ENCODE measurements at regions not wholly inside any gene's neighbourhood (a gene's known extent, or its start where the extent isn't known, plus 50 kb on each side); places are given as distances from the start of the nearest gene placed in this dataset.

DNA sequence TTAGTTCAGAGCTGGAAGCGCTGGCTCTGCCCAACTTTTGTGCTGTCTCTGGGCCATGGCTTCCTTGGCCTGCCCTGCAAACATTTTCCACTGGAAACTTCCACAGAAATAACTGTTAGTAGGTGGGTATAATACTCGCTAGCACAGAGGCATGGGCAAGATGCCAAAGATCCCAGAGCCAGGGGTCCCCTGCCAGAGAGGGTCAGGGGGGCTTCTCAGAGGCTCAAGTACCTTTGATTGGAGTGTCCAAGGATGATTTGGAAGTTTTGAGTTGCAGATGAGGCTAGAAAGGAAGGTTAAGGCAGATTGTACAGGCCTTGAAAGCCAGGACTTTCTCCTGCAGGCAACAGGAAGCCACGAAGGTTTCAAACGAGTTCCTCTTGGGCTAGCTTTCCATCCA is 187.6 kb downstream of the DICER1 start:
- H3K4me1 ChIP-seq (ENCODE audit: control insufficient read depth in 1 of 2, insufficient read depth in 2 of 2, low read length in 2 of 2), result no peaks in the 10 kb centered on the region
- no peak overlapping the region for H3K27ac ChIP-seq (ENCODE audit: low read length)
- no peak overlapping the region for H3K4me3 ChIP-seq (ENCODE audit: low read depth in 1 of 2, low read length in 2 of 2)
- H3K27me3 ChIP-seq (ENCODE audit: low read depth, low read length), result no peaks in the 10 kb centered on the region
- H3K9me3 ChIP-seq (ENCODE audit: control insufficient read depth in 1 of 2, low read length in 2 of 2), result no peaks in the 10 kb centered on the region
- no peaks in the 10 kb centered on the region for H3K36me3 ChIP-seq (ENCODE audit: control insufficient read depth in 1 of 2, insufficient read depth in 2 of 2, low read length in 2 of 2)

DNA sequence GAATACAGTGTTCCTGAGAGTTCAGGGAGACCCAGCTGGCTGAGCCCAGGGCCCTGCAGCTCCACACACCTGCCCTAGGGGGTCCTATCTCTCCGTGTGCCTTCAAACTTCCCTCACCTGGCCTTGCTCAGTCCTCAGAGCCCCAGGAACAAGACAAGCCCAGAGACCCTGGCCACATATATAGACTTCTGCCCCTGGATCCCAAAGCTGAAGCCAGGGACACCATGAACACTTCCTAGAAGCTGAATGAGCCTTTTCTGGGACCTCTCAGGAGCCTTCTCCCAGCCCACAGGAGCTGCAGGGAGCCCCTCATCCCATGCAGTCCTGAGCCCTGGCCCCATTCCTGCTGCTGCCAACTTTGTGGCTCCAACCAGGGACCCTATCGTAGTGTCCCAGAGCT is 190.5 kb downstream of the DICER1 start:
- Histone ChIP-seq H3K4me1 (ENCODE audit: control insufficient read depth in 1 of 2, insufficient read depth in 2 of 2, low read length in 2 of 2) (no peaks in the 10 kb centered on the region), H3K27me3 (ENCODE audit: low read depth, low read length) (no peaks in the 10 kb centered on the region), H3K9me3 (ENCODE audit: control insufficient read depth in 1 of 2, low read length in 2 of 2) (no peaks in the 10 kb centered on the region), H3K27ac (ENCODE audit: low read length) (no peak overlapping the region), H3K4me3 (ENCODE audit: low read depth in 1 of 2, low read length in 2 of 2) (no peak overlapping the region), H3K36me3 (ENCODE audit: control insufficient read depth in 1 of 2, insufficient read depth in 2 of 2, low read length in 2 of 2) (no peaks in the 10 kb centered on the region)

DNA sequence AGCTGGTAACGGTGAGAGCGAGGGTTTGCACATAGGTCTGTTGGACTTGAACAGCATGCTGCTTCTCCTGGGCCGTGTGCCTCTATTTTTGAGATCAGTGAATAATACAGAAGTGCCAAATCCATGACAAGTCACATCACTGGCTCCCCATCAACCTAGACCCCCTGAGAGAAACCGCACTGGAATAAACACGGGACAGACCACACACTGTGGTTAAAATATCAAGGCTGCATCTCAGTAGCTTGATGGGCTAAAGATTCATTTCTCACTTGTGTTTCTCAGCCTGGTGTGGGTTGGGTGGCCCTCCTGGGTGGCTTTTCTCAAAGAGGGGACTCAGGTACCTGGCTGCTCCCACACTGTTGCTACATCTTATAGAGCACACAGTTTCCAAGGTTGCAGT is 191.0 kb downstream of the DICER1 start:
- no peak overlapping the region for H3K4me3 ChIP-seq (ENCODE audit: low read depth in 1 of 2, low read length in 2 of 2)
- no peak overlapping the region for H3K27ac ChIP-seq (ENCODE audit: low read length)
- no peaks in the 10 kb centered on the region for H3K9me3 ChIP-seq (ENCODE audit: control insufficient read depth in 1 of 2, low read length in 2 of 2)
- peaks cover 3% of the 10 kb centered on the region for H3K27me3 ChIP-seq (ENCODE audit: low read depth, low read length)
- H3K4me1 ChIP-seq (ENCODE audit: control insufficient read depth in 1 of 2, insufficient read depth in 2 of 2, low read length in 2 of 2), result no peaks in the 10 kb centered on the region
- H3K36me3 ChIP-seq (ENCODE audit: control insufficient read depth in 1 of 2, insufficient read depth in 2 of 2, low read length in 2 of 2), result no peaks in the 10 kb centered on the region

DNA sequence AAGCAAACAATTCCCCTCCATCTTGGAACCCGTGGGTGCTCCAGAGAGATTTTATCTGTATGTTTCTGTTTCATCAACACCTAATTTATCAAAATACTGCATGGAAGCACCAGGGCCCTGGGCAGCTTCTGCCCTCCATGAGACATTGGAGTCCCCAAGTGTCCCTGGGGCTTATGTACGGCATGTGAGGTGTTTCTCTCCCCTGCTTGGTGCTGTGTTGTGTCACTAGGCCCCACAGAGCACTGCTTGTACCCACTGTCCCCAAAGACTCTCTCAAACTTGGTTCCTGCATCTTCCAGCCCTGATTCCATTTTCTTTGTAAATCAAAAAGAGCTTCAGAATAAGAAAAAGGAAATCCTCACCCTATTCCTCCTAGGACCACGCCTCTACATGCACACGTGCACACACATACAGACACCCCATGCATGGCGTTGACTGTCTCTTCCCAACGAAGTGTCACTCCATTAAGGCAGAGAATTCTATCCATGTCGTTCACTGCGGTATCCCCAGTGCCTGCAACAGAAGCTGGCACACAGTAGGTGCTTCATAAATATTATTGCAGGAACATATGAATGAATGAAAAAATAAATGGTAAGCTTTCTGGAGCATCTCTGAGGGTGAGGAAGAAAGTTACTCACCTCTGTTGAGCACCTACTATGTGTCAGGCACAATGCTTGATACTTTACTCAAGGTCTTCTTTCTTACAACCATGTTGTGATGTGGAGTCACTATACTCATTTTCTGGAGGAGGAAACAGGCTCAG is 191.6 kb downstream of the DICER1 start:
- H3K9me3 ChIP-seq (ENCODE audit: control insufficient read depth in 1 of 2, low read length in 2 of 2), result no peaks in the 10 kb centered on the region
- no peaks in the 10 kb centered on the region for H3K4me1 ChIP-seq (ENCODE audit: control insufficient read depth in 1 of 2, insufficient read depth in 2 of 2, low read length in 2 of 2)
- no peak overlapping the region for H3K27ac ChIP-seq (ENCODE audit: low read length)
- peaks cover 7% of the 10 kb centered on the region for H3K27me3 ChIP-seq (ENCODE audit: low read depth, low read length)
- no peak overlapping the region for H3K4me3 ChIP-seq (ENCODE audit: low read depth in 1 of 2, low read length in 2 of 2)
- no peaks in the 10 kb centered on the region for H3K36me3 ChIP-seq (ENCODE audit: control insufficient read depth in 1 of 2, insufficient read depth in 2 of 2, low read length in 2 of 2)

DNA sequence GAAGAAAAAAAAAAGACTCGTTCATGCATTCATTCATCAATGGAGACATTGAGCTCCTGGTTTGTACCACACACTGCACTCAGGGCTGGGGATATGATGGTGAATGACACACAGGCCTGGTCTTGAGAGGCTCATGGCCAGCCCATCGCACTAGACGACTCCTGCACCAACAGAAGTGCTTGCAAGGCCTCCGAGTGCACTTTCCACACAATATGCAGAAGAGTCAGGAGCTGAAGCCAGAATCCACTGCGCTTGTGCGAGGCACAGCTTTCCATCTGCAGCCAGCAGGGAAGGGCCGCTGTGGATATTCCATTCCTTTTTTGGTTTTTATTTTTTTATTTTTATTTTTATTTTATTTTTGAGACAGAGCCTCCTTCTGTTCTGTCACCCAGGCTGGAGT is 192.4 kb downstream of the DICER1 start:
- no peak overlapping the region for H3K4me3 ChIP-seq (ENCODE audit: low read depth in 1 of 2, low read length in 2 of 2)

DNA sequence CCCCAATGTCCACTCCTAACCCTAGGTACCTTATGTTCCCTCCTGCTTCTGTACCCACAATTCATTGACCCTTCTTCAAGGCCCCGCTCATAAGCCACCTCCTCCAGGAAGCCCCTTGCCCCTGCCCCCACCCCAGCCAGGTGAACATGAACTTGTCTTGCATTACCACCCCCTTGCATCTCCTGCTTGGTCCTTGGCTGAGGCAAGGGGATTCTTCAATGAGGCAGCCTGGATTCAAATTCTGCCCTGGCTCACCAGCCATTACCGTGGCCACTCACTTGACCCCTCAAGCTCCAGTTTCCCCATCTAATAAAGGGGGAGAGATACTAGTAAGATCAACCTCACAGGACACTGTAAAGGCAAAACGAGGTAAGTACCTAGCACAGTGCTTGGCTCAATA is 193.1 kb downstream of the DICER1 start:
- Histone ChIP-seq H3K4me3 (ENCODE audit: low read depth in 1 of 2, low read length in 2 of 2) (no peak overlapping the region), H3K27me3 (ENCODE audit: low read depth, low read length) (peaks cover 7% of the 10 kb centered on the region), H3K27ac (ENCODE audit: low read length) (no peak overlapping the region), H3K4me1 (ENCODE audit: control insufficient read depth in 1 of 2, insufficient read depth in 2 of 2, low read length in 2 of 2) (no peaks in the 10 kb centered on the region), H3K36me3 (ENCODE audit: control insufficient read depth in 1 of 2, insufficient read depth in 2 of 2, low read length in 2 of 2) (no peaks in the 10 kb centered on the region), H3K9me3 (ENCODE audit: control insufficient read depth in 1 of 2, low read length in 2 of 2) (no peaks in the 10 kb centered on the region)

More for the DNA sequence above, 192.4 kb downstream of the DICER1 start:
- Histone ChIP-seq H3K36me3 (ENCODE audit: control insufficient read depth in 1 of 2, insufficient read depth in 2 of 2, low read length in 2 of 2) (no peaks in the 10 kb centered on the region), H3K27ac (ENCODE audit: low read length) (no peak overlapping the region), H3K27me3 (ENCODE audit: low read depth, low read length) (peaks cover 7% of the 10 kb centered on the region), H3K4me1 (ENCODE audit: control insufficient read depth in 1 of 2, insufficient read depth in 2 of 2, low read length in 2 of 2) (no peaks in the 10 kb centered on the region), H3K9me3 (ENCODE audit: control insufficient read depth in 1 of 2, low read length in 2 of 2) (no peaks in the 10 kb centered on the region)

DNA sequence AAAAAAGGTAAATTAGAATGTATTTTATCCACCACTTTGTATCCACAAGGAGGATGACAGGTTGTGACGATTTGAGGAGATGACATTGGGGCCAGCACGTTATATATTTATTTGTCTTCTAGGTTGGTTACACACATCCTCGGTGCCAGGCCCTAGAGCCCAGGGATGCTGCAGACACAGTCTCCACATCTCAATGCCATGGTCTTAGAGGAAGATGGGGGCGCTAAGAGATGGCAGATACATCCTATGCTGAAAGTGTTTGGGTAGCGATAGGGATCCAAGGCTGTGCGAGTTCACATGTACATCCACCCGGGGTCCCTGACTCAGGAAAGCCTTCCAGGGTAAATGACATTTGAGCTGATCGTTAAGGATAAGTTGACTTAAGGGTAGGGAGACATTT is 193.1 kb upstream of the GSC start:
- no peaks in the 10 kb centered on the region for H3K36me3 ChIP-seq (ENCODE audit: control insufficient read depth in 1 of 2, insufficient read depth in 2 of 2, low read length in 2 of 2)
- no peaks in the 10 kb centered on the region for H3K4me1 ChIP-seq (ENCODE audit: control insufficient read depth in 1 of 2, insufficient read depth in 2 of 2, low read length in 2 of 2)
- no peak overlapping the region for H3K4me3 ChIP-seq (ENCODE audit: low read depth in 1 of 2, low read length in 2 of 2)
- peaks cover 7% of the 10 kb centered on the region for H3K27me3 ChIP-seq (ENCODE audit: low read depth, low read length)
- no peaks in the 10 kb centered on the region for H3K9me3 ChIP-seq (ENCODE audit: control insufficient read depth in 1 of 2, low read length in 2 of 2)
- H3K27ac ChIP-seq (ENCODE audit: low read length), result no peak overlapping the region

DNA sequence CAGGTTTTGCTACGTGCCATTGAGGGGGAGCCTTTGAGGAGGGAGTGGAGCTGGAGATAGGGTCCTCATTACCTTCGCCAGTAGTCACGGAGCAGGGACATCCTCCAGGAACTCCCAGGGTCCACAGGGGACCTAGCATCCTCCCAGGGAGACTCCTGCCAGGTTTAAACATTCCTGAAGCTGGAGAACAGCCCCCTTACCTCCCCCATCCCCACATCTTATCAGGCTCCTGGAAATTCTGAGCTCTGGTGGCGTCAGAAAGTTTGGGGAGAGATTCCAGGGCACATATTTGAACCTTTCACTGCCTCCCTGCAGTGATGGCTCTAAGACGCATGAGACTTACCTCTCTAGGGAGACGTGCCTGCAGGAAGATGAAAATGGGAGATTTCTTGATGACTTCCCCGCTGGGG is 192.3 kb upstream of the GSC start:
- H3K9me3 ChIP-seq (ENCODE audit: control insufficient read depth in 1 of 2, low read length in 2 of 2), result no peaks in the 10 kb centered on the region
- no peak overlapping the region for H3K27ac ChIP-seq (ENCODE audit: low read length)
- H3K4me1 ChIP-seq (ENCODE audit: control insufficient read depth in 1 of 2, insufficient read depth in 2 of 2, low read length in 2 of 2), result no peaks in the 10 kb centered on the region
- peaks cover 7% of the 10 kb centered on the region for H3K27me3 ChIP-seq (ENCODE audit: low read depth, low read length)
- H3K4me3 ChIP-seq (ENCODE audit: low read depth in 1 of 2, low read length in 2 of 2), result no peak overlapping the region
- H3K36me3 ChIP-seq (ENCODE audit: control insufficient read depth in 1 of 2, insufficient read depth in 2 of 2, low read length in 2 of 2), result no peaks in the 10 kb centered on the region

DNA sequence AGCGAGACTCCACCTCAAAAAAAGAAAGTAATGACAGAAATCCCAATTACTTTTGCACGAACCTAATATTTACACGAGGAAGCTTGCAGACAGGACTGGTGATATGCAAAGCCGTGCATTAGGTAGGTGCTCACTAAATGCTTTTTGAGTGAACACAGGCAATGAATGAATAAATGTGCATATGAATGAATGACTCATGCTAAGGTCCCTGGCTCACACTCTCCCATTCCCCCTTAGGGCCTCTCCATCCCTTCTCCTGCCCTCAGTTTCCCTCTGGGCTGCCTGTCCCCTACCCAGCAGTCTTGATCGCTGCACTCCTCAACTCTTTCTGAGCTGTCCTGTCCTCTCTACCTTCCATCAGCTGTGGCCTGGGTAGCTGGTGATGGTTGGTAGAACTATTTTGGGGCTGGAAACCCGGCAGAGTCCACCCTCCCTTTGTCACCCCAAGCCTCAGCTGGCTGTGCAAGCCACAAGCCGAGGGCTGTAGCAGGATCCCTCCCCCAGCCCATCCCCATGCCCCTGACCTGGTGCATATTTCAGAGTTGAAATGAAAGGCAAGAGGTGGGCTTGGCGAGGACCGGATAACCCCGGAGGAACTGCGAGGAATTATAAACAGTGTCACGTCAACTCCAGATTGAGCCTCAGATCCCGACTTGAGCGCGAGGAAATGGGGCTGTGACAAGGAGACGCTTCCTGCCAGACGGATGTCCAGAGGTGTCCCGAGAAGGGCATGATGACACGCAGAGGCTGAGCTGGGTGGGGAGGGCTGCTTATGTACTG is 191.7 kb upstream of the GSC start:
- Histone ChIP-seq H3K27me3 (ENCODE audit: low read depth, low read length) (peaks cover 7% of the 10 kb centered on the region), H3K27ac (ENCODE audit: low read length) (no peak overlapping the region), H3K9me3 (ENCODE audit: control insufficient read depth in 1 of 2, low read length in 2 of 2) (no peaks in the 10 kb centered on the region), H3K36me3 (ENCODE audit: control insufficient read depth in 1 of 2, insufficient read depth in 2 of 2, low read length in 2 of 2) (no peaks in the 10 kb centered on the region), H3K4me3 (ENCODE audit: low read depth in 1 of 2, low read length in 2 of 2) (no peak overlapping the region), H3K4me1 (ENCODE audit: control insufficient read depth in 1 of 2, insufficient read depth in 2 of 2, low read length in 2 of 2) (no peaks in the 10 kb centered on the region)

DNA sequence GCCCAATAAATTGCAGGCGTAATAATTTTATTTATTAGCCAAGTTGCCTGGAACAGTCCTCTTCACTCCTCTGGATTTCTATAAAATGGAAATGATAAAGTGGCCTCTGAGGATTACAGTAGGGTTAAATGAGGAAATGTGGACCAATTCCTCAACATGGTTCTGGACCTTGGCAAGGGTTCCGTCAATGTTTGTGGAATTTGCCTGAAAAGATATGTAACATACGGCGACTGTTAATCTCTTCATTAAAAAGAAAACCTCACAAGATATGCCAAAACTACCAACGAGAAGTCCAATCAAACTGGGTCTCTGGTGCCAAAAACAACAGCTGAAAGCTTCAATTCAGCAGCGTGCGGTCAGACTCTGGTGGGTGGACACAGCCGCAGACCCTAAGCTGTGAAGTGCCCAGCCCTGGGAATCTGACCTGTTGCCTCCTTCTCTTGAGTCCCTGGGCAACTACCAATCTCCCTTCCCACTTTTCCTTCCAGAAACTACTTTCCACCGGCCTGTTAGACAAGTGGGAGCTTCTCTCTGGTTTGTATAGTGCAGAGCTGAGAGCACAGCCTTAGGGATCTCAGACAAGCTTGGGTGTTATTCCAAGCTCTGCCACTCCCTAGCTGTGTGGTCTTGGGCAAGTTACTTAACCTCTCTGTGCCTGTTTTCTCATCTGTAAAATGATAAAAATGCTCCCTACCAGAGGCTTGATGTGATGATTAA is 190.5 kb upstream of the GSC start:
- Histone ChIP-seq H3K27me3 (ENCODE audit: low read depth, low read length) (peaks cover 7% of the 10 kb centered on the region), H3K36me3 (ENCODE audit: control insufficient read depth in 1 of 2, insufficient read depth in 2 of 2, low read length in 2 of 2) (no peaks in the 10 kb centered on the region), H3K27ac (ENCODE audit: low read length) (no peak overlapping the region), H3K9me3 (ENCODE audit: control insufficient read depth in 1 of 2, low read length in 2 of 2) (no peaks in the 10 kb centered on the region), H3K4me3 (ENCODE audit: low read depth in 1 of 2, low read length in 2 of 2) (no peak overlapping the region), H3K4me1 (ENCODE audit: control insufficient read depth in 1 of 2, insufficient read depth in 2 of 2, low read length in 2 of 2) (no peaks in the 10 kb centered on the region)

DNA sequence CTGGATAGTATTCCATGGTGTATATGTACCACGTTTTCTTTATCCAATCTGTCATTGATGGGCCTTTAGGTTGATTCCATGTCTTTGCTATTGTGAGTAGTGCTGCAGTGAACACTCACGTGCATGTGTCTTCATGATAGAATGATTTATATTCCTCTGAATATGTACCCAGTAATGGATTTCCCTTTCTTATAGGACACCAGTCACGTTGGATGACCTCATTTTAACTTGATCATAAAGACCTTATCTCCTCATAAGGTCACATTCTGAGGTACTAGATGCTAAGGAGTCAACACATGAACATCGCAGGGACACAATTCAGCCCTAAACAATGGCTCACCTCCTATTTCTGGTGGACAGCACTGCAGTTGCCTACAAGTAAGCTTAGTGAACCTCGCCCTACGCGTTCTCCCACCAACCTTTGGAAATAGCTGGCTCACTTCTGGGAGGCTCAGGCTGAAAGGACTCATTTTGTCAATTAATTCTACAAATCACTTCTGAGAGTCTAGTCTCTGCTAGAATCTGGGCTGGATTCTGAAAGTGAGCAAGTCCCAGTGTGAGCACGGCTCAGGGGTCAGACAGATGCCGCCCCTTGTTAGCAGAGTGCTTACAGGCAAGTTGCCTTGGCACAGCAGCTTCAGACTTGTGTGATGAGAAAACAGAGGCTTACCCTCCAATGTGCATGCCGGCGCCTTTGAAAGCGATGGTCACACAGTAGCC is 183.8 kb upstream of the GSC start:
- no peak overlapping the region for H3K27ac ChIP-seq (ENCODE audit: low read length)
- H3K27me3 ChIP-seq (ENCODE audit: low read depth, low read length), result no peaks in the 10 kb centered on the region
- H3K9me3 ChIP-seq (ENCODE audit: control insufficient read depth in 1 of 2, low read length in 2 of 2), result no peaks in the 10 kb centered on the region
- H3K36me3 ChIP-seq (ENCODE audit: control insufficient read depth in 1 of 2, insufficient read depth in 2 of 2, low read length in 2 of 2), result no peaks in the 10 kb centered on the region
- no peak overlapping the region for H3K4me3 ChIP-seq (ENCODE audit: low read depth in 1 of 2, low read length in 2 of 2)
- H3K4me1 ChIP-seq (ENCODE audit: control insufficient read depth in 1 of 2, insufficient read depth in 2 of 2, low read length in 2 of 2), result no peaks in the 10 kb centered on the region
